Fibroblast of mammary gland (primary cell): ENCODE measurements at regions not wholly inside any gene's neighbourhood (a gene's known extent, or its start where the extent isn't known, plus 50 kb on each side); places are given as distances from the start of the nearest gene placed in this dataset.
"Not testable (repeated sequence)": the region's sequence is repeated elsewhere in the genome, so short reads cannot be mapped to it uniquely, and the experiment has no call there.

Source experiments
- DNase-seq: peaks from one replicate; pipeline ENCODE4 v3.0.0-alpha.2; 2010; ENCODE audit warnings: low read depth
- H3K4me3 ChIP-seq: 2 replicates; pipeline ENCODE4 v1.5.1; 2011; ENCODE audit warnings: low read depth, mild to moderate bottlenecking, low read length, moderate library complexity; ENCODE audit not compliant: control insufficient read depth
- CTCF ChIP-seq: conservative IDR thresholded peaks from 2 replicates; pipeline ENCODE4 v1.5.1; 2011; ENCODE audit warnings: low read depth, low read length, inconsistent platforms; ENCODE audit not compliant: control insufficient read depth, insufficient read depth

GRCh38 chr6:167212713-167213005 lies 54.9 kb upstream of the GPR31 start:
- TF ChIP-seq CTCF, result no peak
- DNase-seq, result no peak
- no peak overlapping the region for H3K4me3 ChIP-seq

GRCh38 chr6:167214206-167214605 lies 56.4 kb upstream of the GPR31 start:
- no peak for DNase-seq
- no peak overlapping the region for H3K4me3 ChIP-seq
- TF ChIP-seq CTCF, result no peak

GRCh38 chr6:167215429-167216250 lies 57.9 kb upstream of the GPR31 start:
- DNase-seq, result not testable (repeated sequence)

GRCh38 chr6:167216390-167217050 lies 58.7 kb upstream of the GPR31 start:
- DNase-seq, H3K4me3 ChIP-seq: not testable (repeated sequence)

More at GRCh38 chr6:167215429-167216250, 57.9 kb upstream of the GPR31 start:
- H3K4me3 ChIP-seq, result not testable (repeated sequence)

- not testable (repeated sequence) for H3K4me3 ChIP-seq, DNase-seq
Observed at GRCh38 chr6:167217073-167217472, 59.3 kb upstream of the GPR31 start.

GRCh38 chr6:167217951-167218759 lies 60.4 kb upstream of the GPR31 start:
- not testable (repeated sequence) for H3K4me3 ChIP-seq
- DNase-seq, result peak; percentile 30

GRCh38 chr6:167219079-167219478 lies 61.3 kb upstream of the GPR31 start:
- not testable (repeated sequence) for DNase-seq, H3K4me3 ChIP-seq

GRCh38 chr6:167219967-167220512 lies 62.3 kb upstream of the GPR31 start:
- TF ChIP-seq CTCF, result no peak
- DNase-seq, result no peak
- no peak overlapping the region for H3K4me3 ChIP-seq

GRCh38 chr6:167221400-167222201 lies 63.8 kb upstream of the GPR31 start:
- no peak for TF ChIP-seq CTCF
- no peak overlapping the region for H3K4me3 ChIP-seq
- no peak for DNase-seq

GRCh38 chr6:167225566-167226382 lies 65.3 kb upstream of the UNC93A start:
- DNase-seq, H3K4me3 ChIP-seq: not testable (repeated sequence)
